ENCODE measurements at regions not wholly inside any gene's neighbourhood (a gene's known extent, or its start where the extent isn't known, plus 50 kb on each side); places are given as distances from the start of the nearest gene placed in this dataset.

GRCh38 chr13:64075543-64076271 is 2660.1 kb upstream of the PCDH20 start:
- no peak for DNase-seq (ENCODE audit: low spot score)

DNA sequence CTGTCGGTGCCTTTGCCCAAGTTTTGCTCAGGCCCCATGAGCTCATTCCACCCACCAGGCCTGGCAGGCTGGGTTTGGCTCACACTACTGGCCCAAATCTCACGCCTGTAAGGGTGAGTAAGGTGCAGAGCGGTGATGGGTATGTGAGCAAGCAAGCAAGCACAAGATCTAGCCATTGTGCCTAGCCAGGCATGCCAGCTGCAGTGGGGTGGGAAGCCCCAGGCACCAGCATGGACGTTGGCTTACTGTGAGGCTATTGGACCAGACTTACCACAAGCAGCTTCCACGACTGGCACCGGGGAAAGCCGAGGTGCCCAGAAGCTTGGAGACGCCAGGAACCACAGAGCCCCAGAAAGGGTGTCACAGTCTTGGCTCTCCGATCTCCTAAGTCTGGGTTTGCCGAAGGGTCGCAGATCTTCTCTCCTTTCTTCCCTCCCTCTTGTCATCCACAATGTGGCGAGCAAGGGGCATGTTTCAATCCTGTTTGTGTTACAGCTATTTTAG is 2659.4 kb upstream of the PCDH20 start:
- DNase-seq (ENCODE audit: low spot score), result no peak

GRCh38 chr13:64073203-64073602 is 2657.6 kb upstream of the PCDH20 start:
- no peak for DNase-seq (ENCODE audit: low spot score)

GRCh38 chr13:64071352-64071751 is 2655.7 kb upstream of the PCDH20 start:
- DNase-seq (ENCODE audit: low spot score), result no peak

DNA sequence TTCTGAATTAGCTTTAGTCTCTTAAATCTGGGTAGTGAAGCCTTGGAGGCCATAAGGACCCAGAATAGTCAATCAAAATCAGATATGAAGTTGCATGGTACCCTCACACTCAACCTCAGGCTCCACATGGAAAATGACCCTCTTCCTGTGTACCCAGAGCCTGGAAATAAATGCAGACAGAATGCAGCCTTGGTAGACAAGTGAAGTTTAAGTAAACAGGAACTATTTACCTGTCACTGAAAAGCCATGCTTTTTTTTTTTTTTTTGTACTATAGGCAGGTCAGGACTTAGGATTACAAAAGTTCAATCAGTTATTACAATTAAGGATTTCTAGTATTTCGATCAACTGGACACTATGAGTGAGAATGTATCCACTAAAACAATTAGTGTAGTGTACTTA is 2654.2 kb upstream of the PCDH20 start:
- no peak for DNase-seq (ENCODE audit: low spot score)

GRCh38 chr13:64066711-64067110 is 2651.1 kb upstream of the PCDH20 start:
- no peak for DNase-seq (ENCODE audit: low spot score)

DNA sequence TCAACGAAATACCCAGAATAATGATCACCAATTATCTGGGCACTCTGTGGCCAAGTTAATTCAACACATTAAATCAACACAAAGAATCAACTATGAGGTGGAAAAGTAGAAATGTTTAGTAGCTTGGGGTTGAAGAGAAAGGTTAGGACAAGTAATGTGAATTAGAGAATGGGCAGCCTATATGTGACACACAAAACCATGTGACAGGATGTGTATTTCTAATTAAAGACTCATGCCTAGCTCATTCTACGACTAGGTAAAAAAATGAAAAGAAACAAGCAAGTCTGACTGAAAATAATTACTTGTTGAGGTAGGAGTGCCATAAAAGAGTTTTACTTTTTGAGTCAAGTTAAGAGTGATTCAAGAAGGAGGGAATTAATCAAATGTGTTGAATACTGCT is 2646.0 kb upstream of the PCDH20 start:
- DNase-seq (ENCODE audit: low spot score), result no peak

GRCh38 chr13:64057372-64058020 is 2641.8 kb upstream of the PCDH20 start:
- no peak for DNase-seq (ENCODE audit: low spot score)

GRCh38 chr13:64054321-64054720 is 2638.7 kb upstream of the PCDH20 start:
- DNase-seq (ENCODE audit: low spot score), result no peak

DNA sequence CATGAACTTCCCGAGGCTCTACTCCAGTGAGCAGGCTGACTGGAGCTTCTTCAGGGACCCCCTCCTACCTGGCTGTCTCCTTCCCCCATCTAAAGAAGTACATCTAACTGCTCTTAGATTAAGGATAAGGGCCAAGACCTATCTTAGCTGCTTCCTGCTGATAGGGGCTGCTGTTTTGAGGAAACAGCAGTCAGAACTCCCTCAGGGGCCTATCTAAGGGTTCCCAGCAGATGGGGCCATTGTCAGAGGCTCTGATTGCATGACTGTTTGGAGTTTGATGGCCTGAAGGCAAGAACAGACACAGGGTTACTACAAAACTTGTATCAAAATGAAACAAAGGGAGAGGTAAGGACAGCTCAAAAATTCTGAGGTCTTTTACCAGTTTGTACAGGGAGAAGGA is 2636.9 kb upstream of the PCDH20 start:
- DNase-seq (ENCODE audit: low spot score), result no peak

DNA sequence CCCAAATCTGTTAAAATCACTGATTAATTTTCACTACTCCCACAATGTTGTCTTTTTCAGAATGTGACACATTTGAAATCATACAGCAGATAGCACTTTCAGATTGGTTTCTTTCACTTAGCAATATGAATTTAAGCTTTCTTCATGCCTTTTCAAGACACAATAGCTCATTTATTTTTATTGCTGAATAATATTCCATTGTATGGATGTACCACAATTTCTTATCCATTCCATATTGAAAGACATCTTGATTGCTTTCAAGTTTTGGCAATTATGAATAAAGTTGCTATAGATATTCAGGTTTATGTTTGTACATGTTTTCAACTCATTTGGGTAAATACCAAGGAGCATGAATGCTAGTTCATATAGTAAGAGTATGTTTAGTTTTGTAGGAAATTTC is 2635.6 kb upstream of the PCDH20 start:
- no peak for DNase-seq (ENCODE audit: low spot score)

- no peak for DNase-seq (ENCODE audit: low spot score)
Observed at GRCh38 chr13:64041296-64041695, 2625.6 kb upstream of the PCDH20 start.

DNA sequence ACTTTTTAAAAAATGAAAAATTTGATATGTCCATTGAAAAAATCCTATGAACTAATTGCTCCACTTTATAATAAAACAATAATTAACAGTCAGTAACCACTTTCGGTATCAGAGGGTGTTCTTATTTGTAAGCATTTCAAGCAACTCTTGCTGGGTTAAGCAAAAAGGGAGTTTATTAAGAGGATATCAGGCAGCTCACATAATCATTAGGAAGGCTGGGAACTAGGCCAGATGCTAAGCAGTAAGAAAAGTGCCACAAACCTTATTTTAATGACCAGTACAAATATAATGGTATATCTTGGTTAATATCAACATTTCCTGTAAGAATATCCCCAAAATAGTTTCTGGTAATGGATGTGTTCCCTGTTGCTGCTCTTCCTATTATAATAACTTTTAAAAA is 2618.3 kb upstream of the PCDH20 start:
- DNase-seq (ENCODE audit: low spot score), result no peak

GRCh38 chr13:64029343-64030093 is 2613.9 kb upstream of the PCDH20 start:
- no peak for DNase-seq (ENCODE audit: low spot score)

- no peak for DNase-seq (ENCODE audit: low spot score)
Observed at GRCh38 chr13:64028551-64028950, 2612.9 kb upstream of the PCDH20 start.

- DNase-seq (ENCODE audit: low spot score), result no peak
Observed at GRCh38 chr13:64020126-64020525, 2604.5 kb upstream of the PCDH20 start.

GRCh38 chr13:64007339-64007738 is 2591.7 kb upstream of the PCDH20 start:
- no peak for DNase-seq (ENCODE audit: low spot score)

DNA sequence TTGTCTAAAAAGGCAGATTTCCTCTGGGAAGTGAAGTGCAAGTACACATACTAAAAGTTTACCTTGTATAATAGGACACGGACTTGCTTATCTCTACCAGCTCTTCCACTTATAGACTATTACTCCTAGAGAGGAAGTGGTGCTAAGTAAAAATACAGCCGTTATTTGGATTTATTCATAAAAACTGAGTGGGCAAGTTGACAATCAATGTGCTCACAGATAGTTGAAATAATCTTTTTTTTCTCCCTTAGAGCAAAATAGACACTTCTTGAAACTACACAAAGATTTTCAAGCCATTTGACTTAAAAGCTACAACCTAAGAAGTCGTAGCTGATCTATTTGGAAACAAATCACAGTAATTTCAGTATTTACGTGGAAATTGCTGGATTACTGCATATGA is 2584.7 kb upstream of the PCDH20 start:
- no peak for DNase-seq (ENCODE audit: low spot score)

DNA sequence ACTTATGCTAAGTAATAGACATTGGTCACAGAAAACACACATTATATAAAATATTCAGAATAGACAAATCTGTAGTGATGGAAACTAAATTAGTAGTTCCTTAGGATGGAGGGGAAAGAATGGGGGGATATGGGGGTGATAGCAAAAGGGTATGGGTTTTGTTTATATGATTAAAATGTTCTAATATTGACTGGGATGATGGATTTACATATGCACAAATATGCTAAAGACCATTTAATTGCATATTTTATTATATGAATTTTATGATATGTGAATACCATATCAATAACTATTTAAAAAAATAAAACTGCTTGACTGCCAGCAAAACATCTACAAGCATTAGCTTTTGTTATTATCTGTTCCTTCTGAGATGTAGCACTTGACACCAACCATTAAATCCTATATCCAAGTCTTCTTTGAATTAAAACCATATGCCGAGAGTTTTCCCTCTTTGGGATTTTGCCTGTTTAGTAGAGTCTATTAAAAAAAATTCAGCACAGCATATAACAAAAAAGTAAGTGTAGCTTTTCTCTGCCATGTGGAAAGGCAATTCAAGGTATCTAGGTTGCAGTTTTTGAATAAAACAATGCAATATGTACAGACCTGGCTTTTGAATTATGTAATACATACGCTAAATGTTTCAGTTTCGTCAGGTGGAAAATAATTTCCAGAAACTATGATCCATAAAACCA is 2584.1 kb upstream of the PCDH20 start:
- DNase-seq (ENCODE audit: low spot score), result no peak

DNA sequence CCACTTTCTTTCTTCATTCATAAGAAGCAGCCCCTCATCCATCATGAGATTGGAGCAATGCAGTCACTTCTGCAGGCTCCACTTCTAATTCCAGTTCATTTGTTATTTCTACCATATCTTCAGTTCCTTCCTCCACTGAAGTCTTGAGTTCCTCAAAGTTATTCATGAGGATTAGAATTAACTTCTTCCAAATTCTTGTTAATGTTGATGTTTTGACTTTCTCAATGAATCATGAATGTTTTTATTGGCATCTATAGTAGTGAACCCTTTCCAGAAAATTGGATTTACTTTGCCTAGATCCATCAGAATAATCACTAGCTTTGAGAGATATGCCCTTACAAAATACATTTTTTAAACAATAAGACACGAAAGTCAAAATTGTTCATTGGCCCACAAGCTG is 2567.7 kb upstream of the PCDH20 start:
- DNase-seq (ENCODE audit: low spot score), result no peak

GRCh38 chr13:63979951-63980350 is 2564.3 kb upstream of the PCDH20 start:
- DNase-seq (ENCODE audit: low spot score), result no peak

DNA sequence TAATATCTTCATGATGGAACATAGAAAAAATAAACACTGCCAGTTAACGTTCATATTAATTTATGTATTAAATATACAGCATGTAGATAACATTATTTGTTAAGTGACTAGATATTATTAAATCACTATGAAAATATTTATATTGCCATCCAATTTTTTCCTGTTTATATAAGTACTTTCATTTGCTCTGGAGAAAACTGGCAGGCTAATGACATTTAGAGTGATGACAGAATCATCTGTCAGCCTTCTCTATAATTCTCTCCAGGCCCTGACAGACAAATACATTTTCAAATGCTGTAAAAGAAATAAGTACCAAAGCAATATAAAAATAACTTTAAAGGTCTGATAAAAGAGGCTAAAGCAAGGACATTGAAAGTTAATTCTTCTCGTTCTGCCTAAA is 2556.7 kb upstream of the PCDH20 start:
- no peak for DNase-seq (ENCODE audit: low spot score)
